Upper lobe of left lung (tissue), 4 donors: ENCODE measurements at regions not wholly inside any gene's neighbourhood (a gene's known extent, or its start where the extent isn't known, plus 50 kb on each side); places are given as distances from the start of the nearest gene placed in this dataset.

Source experiments
- CTCF ChIP-seq, 6 experiments: fragments of 450-650 bp in 4 of 6; fragments of 200-600 bp in 2 of 6; sonication (generic) in 2 of 6; IDR thresholded peaks; one replicate each; pipeline ENCODE4 v1.5.1; 2016 to 2019; ENCODE audit warnings: antibody characterized with exemption in 6 of 6
- POLR2A ChIP-seq, 4 donors: fragments of 450-650 bp; IDR thresholded peaks; one replicate each; pipeline ENCODE4 v1.5.1; 2016 to 2017; ENCODE audit warnings: antibody characterized with exemption in 4 of 4, mild to moderate bottlenecking in 2 of 4
- POLR2AphosphoS5 ChIP-seq, 2 donors: sonication (generic); formaldehyde crosslinking; IDR thresholded peaks; one replicate each; pipeline ENCODE4 v1.5.1; 2017; ENCODE audit warnings: antibody characterized with exemption in 2 of 2

GRCh38 chr7:51665045-51665780 is 348.6 kb upstream of the COBL start:
- no peak for TF ChIP-seq POLR2AphosphoS5 (IDR thresholded peaks at IDR 0.05)
- TF ChIP-seq POLR2A (IDR thresholded peaks at IDR 0.05), result no peak
- TF ChIP-seq CTCF (IDR thresholded peaks at IDR 0.05), result no peak
